ENCODE measurements at regions not wholly inside any gene's neighbourhood (a gene's known extent, or its start where the extent isn't known, plus 50 kb on each side); places are given as distances from the start of the nearest gene placed in this dataset.

GRCh38 chr17:68131456-68131855 lies 95.9 kb downstream of the KPNA2 start:
- no peak for TF ChIP-seq POLR2A (IDR thresholded peaks at IDR 0.05)
- TF ChIP-seq CTCF (IDR thresholded peaks at IDR 0.05), result no peak
- TF ChIP-seq POLR2AphosphoS5 (IDR thresholded peaks at IDR 0.05; ENCODE audit: insufficient read depth in 1 of 2, low read depth in 1 of 2), result no peak

Measured in vagina (tissue), 2 donors.